HL-60 (cell line): ENCODE measurements at regions not wholly inside any gene's neighbourhood (a gene's known extent, or its start where the extent isn't known, plus 50 kb on each side); places are given as distances from the start of the nearest gene placed in this dataset.

Experiments
- GABPA ChIP-seq: IDR thresholded peaks from 2 replicates; pipeline ENCODE4 v1.6.1; 2012; ENCODE audit warnings: low read depth
- POLR2AphosphoS5 ChIP-seq: IDR thresholded peaks from 2 replicates; pipeline ENCODE4 v1.6.1; 2012; ENCODE audit warnings: low read depth
- SPI1 ChIP-seq: IDR thresholded peaks from 2 replicates; pipeline ENCODE4 v1.6.1; 2012; ENCODE audit warnings: low read depth, mild to moderate bottlenecking, borderline replicate concordance
- TF ChIP-seq, protein P1 (sequence below): IDR thresholded peaks from one replicate; pipeline ENCODE4 v1.5.1; 2011; ENCODE audit warnings: low read length, control low read depth, inconsistent platforms; ENCODE audit not compliant: insufficient read depth
- TF ChIP-seq, protein P2 (sequence below): IDR thresholded peaks from 2 replicates; pipeline ENCODE4 v1.6.1; 2012; ENCODE audit warnings: low read depth; ENCODE audit not compliant: insufficient replicate concordance

DNA sequence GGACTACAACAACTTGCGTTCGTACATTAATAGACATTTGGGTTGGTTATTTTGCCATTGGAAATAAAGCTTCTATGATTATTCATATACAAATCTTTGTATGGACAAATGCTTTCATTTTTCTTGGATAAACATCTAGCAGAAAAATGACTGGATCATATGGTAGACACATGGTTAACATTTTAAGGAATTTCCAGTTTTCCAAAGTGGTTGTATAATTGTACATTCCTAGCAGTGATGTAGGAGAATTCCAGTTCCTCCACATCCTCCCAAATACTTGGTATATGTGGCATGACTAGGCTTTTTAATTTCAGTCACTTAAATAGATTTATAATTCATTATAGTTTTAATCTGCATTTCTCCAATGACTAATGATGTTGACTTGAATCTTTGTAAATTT lies 246.2 kb upstream of the NCAM1 start:
- TF ChIP-seq, protein P1, sequence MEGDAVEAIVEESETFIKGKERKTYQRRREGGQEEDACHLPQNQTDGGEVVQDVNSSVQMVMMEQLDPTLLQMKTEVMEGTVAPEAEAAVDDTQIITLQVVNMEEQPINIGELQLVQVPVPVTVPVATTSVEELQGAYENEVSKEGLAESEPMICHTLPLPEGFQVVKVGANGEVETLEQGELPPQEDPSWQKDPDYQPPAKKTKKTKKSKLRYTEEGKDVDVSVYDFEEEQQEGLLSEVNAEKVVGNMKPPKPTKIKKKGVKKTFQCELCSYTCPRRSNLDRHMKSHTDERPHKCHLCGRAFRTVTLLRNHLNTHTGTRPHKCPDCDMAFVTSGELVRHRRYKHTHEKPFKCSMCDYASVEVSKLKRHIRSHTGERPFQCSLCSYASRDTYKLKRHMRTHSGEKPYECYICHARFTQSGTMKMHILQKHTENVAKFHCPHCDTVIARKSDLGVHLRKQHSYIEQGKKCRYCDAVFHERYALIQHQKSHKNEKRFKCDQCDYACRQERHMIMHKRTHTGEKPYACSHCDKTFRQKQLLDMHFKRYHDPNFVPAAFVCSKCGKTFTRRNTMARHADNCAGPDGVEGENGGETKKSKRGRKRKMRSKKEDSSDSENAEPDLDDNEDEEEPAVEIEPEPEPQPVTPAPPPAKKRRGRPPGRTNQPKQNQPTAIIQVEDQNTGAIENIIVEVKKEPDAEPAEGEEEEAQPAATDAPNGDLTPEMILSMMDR: no peak
- TF ChIP-seq GABPA: no peak
- no peak for TF ChIP-seq POLR2AphosphoS5
- no peak for TF ChIP-seq SPI1
- TF ChIP-seq, protein P2, sequence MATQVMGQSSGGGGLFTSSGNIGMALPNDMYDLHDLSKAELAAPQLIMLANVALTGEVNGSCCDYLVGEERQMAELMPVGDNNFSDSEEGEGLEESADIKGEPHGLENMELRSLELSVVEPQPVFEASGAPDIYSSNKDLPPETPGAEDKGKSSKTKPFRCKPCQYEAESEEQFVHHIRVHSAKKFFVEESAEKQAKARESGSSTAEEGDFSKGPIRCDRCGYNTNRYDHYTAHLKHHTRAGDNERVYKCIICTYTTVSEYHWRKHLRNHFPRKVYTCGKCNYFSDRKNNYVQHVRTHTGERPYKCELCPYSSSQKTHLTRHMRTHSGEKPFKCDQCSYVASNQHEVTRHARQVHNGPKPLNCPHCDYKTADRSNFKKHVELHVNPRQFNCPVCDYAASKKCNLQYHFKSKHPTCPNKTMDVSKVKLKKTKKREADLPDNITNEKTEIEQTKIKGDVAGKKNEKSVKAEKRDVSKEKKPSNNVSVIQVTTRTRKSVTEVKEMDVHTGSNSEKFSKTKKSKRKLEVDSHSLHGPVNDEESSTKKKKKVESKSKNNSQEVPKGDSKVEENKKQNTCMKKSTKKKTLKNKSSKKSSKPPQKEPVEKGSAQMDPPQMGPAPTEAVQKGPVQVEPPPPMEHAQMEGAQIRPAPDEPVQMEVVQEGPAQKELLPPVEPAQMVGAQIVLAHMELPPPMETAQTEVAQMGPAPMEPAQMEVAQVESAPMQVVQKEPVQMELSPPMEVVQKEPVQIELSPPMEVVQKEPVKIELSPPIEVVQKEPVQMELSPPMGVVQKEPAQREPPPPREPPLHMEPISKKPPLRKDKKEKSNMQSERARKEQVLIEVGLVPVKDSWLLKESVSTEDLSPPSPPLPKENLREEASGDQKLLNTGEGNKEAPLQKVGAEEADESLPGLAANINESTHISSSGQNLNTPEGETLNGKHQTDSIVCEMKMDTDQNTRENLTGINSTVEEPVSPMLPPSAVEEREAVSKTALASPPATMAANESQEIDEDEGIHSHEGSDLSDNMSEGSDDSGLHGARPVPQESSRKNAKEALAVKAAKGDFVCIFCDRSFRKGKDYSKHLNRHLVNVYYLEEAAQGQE: no peak
